IMR-90 (cell line): ENCODE measurements at regions not wholly inside any gene's neighbourhood (a gene's known extent, or its start where the extent isn't known, plus 50 kb on each side); places are given as distances from the start of the nearest gene placed in this dataset.

ENCODE experiments used
- ATAC-seq: fragments of 200-7000 bp; cut with Tn5 transposase; 2 replicates; pipeline ENCODE4 v1.9.1; 2020; ENCODE audit warnings: low read depth, mild to moderate bottlenecking, moderate library complexity
- BruUV-seq: library from RNA; stranded (reverse); fragments of 400-500 nt; replicated peaks from 2 replicates; lab custom pipeline; 2021; lab: Mats Ljungman, UMichigan
- CTCF ChIA-PET: fragments of 300-600 bp; formaldehyde crosslinking; extraction: SDS; loops from one replicate; lab custom pipeline; 2021; ENCODE audit warnings: antibody characterized with exemption; lab: Yijun Ruan, JAX
- POLR2A ChIA-PET: fragments of 300-600 bp; sonication (Branson Sonifier 250); formaldehyde crosslinking; loops from one replicate; lab custom pipeline; 2022; ENCODE audit warnings: antibody characterized with exemption; ENCODE audit not compliant: unreplicated experiment; lab: Charles Lee
- DNase-seq: peaks from one replicate; pipeline ENCODE4 v3.0.0; 2013
- H2AFZ ChIP-seq: replicated peaks from 2 replicates; pipeline ENCODE3; 2013; ENCODE audit warnings: low read length, mild to moderate bottlenecking; ENCODE audit not compliant: poor library complexity
- H2AK5ac ChIP-seq: 2 replicates; pipeline ENCODE4 v1.6.1; 2013; ENCODE audit warnings: low read depth, low read length, inconsistent platforms
- H2AK9ac ChIP-seq: replicated peaks from 2 replicates; pipeline ENCODE3; 2013; ENCODE audit warnings: mild to moderate bottlenecking, low read depth, low read length, moderate library complexity; ENCODE audit not compliant: poor library complexity
- H2BK120ac ChIP-seq: 2 replicates; pipeline ENCODE4 v1.6.1; 2013; ENCODE audit warnings: low read depth, low read length, inconsistent platforms
- H2BK15ac ChIP-seq: 3 replicates; pipeline ENCODE4 v1.6.1; 2013; ENCODE audit warnings: low read depth, low read length, inconsistent platforms
- H2BK20ac ChIP-seq: 2 replicates; pipeline ENCODE4 v1.6.1; 2013; ENCODE audit warnings: low read depth, mild to moderate bottlenecking, inconsistent platforms, low read length, moderate library complexity
- H2BK5ac ChIP-seq: 2 replicates; pipeline ENCODE4 v1.6.1; 2013; ENCODE audit warnings: mild to moderate bottlenecking, low read depth, low read length, inconsistent platforms; ENCODE audit not compliant: poor library complexity, severe bottlenecking
- H3K14ac ChIP-seq: replicated peaks from 2 replicates; pipeline ENCODE4 v1.6.1; 2013; ENCODE audit warnings: low read depth, low read length, inconsistent platforms
- H3K18ac ChIP-seq: 2 replicates; pipeline ENCODE4 v1.6.1; 2013; ENCODE audit warnings: low read depth, low read length, control low read depth
- H3K23ac ChIP-seq: 2 replicates; pipeline ENCODE4 v1.6.1; 2013; ENCODE audit warnings: low read depth, low read length, inconsistent platforms
- H3K27ac ChIP-seq: 2 replicates; pipeline ENCODE4 v1.5.1; 2013; ENCODE audit warnings: mild to moderate bottlenecking, control low read depth, low read length; ENCODE audit not compliant: insufficient read depth
- H3K27me3 ChIP-seq: 2 replicates; pipeline ENCODE4 v1.6.1; 2013; ENCODE audit warnings: low read length; ENCODE audit not compliant: control insufficient read depth, insufficient read depth
- H3K36me3 ChIP-seq: 2 replicates; pipeline ENCODE4 v1.6.1; 2013; ENCODE audit warnings: low read length, mixed read lengths; ENCODE audit not compliant: control insufficient read depth, insufficient read depth
- H3K4ac ChIP-seq: 2 replicates; pipeline ENCODE4 v1.6.1; 2013; ENCODE audit warnings: low read depth, low read length, inconsistent platforms
- H3K4me1 ChIP-seq: 2 replicates; pipeline ENCODE4 v1.6.1; 2013; ENCODE audit warnings: low read length, mixed read lengths; ENCODE audit not compliant: control insufficient read depth, insufficient read depth
- H3K4me2 ChIP-seq: 2 replicates; pipeline ENCODE4 v1.6.1; 2013; ENCODE audit warnings: low read depth, mild to moderate bottlenecking, control low read depth, low read length, moderate library complexity
- H3K4me3 ChIP-seq: 2 replicates; pipeline ENCODE4 v1.5.1; 2013; ENCODE audit warnings: low read depth, mild to moderate bottlenecking, control low read depth, low read length, moderate library complexity; ENCODE audit not compliant: insufficient read depth
- H3K56ac ChIP-seq: 2 replicates; pipeline ENCODE4 v1.6.1; 2013; ENCODE audit warnings: low read length, inconsistent platforms; ENCODE audit not compliant: insufficient read depth; ENCODE audit errors: extremely low read depth
- H3K79me1 ChIP-seq, 2 experiments: 2 replicates each; pipeline ENCODE4 v1.6.1; 2013; ENCODE audit warnings: low read length in 2 of 2, inconsistent platforms in 1 of 2, low read depth in 1 of 2
- H3K9ac ChIP-seq: 2 replicates; pipeline ENCODE4 v1.6.1; 2013; ENCODE audit warnings: low read depth, low read length, control low read depth
- H3K9me1 ChIP-seq: 2 replicates; pipeline ENCODE4 v1.6.1; 2013; ENCODE audit warnings: low read length, inconsistent platforms; ENCODE audit not compliant: insufficient read depth
- H3K9me3 ChIP-seq: 2 replicates; pipeline ENCODE4 v1.6.1; 2013; ENCODE audit warnings: low read length; ENCODE audit not compliant: control insufficient read depth, insufficient read depth
- H4K20me1 ChIP-seq: 2 replicates; pipeline ENCODE4 v1.6.1; 2013; ENCODE audit warnings: low read length, inconsistent platforms; ENCODE audit not compliant: insufficient read depth
- H4K5ac ChIP-seq: 2 replicates; pipeline ENCODE4 v1.6.1; 2013; ENCODE audit warnings: mild to moderate bottlenecking, low read depth, low read length, control low read depth
- H4K8ac ChIP-seq, 2 experiments: 2 replicates each; pipeline ENCODE4 v1.6.1; 2013; ENCODE audit warnings: low read depth in 2 of 2, low read length in 2 of 2, control low read depth in 1 of 2, inconsistent platforms in 1 of 2
- H4K91ac ChIP-seq: 2 replicates; pipeline ENCODE4 v1.6.1; 2013; ENCODE audit warnings: low read depth, low read length, inconsistent platforms; ENCODE audit not compliant: insufficient read depth
- BHLHE40 ChIP-seq: fragments of 150-350 bp; IDR thresholded peaks from 2 replicates; pipeline ENCODE4 v1.6.1; 2016; ENCODE audit warnings: mild to moderate bottlenecking, low read depth, low read length
- CEBPB ChIP-seq: IDR thresholded peaks from 2 replicates; pipeline ENCODE4 v1.6.1; 2012; ENCODE audit warnings: low read depth, low read length, improper control_type of control experiment
- CHD1 ChIP-seq: IDR thresholded peaks from 2 replicates; pipeline ENCODE4 v1.6.1; 2012; ENCODE audit warnings: low read depth, low read length, improper control_type of control experiment
- FOS ChIP-seq: fragments of 150-350 bp; IDR thresholded peaks from 2 replicates; pipeline ENCODE4 v1.6.1; 2016; ENCODE audit warnings: low read depth, low read length
- MAFK ChIP-seq: IDR thresholded peaks from 2 replicates; pipeline ENCODE4 v1.6.1; 2012; ENCODE audit warnings: low read depth, low read length, improper control_type of control experiment
- MAZ ChIP-seq: IDR thresholded peaks from 2 replicates; pipeline ENCODE4 v1.6.1; 2012; ENCODE audit warnings: low read depth, mild to moderate bottlenecking, low read length, improper control_type of control experiment, moderate library complexity, borderline replicate concordance
- MXI1 ChIP-seq: IDR thresholded peaks from 2 replicates; pipeline ENCODE4 v1.6.1; 2012; ENCODE audit warnings: low read depth, mild to moderate bottlenecking, low read length, moderate library complexity, borderline replicate concordance
- NFE2L2 ChIP-seq: fragments of 150-350 bp; IDR thresholded peaks from 2 replicates; pipeline ENCODE4 v1.6.1; 2016; ENCODE audit warnings: low read depth, mild to moderate bottlenecking, low read length
- POLR2A ChIP-seq: IDR thresholded peaks from 2 replicates; pipeline ENCODE4 v1.6.1; 2012; ENCODE audit warnings: mild to moderate bottlenecking, low read depth, low read length
- RAD21 ChIP-seq: IDR thresholded peaks from 2 replicates; pipeline ENCODE4 v1.6.1; 2012; ENCODE audit warnings: low read length, improper control_type of control experiment
- RCOR1 ChIP-seq: IDR thresholded peaks from 2 replicates; pipeline ENCODE4 v1.6.1; 2012; ENCODE audit warnings: mild to moderate bottlenecking, low read length, improper control_type of control experiment; ENCODE audit not compliant: insufficient replicate concordance
- RFX5 ChIP-seq: IDR thresholded peaks from 2 replicates; pipeline ENCODE4 v1.8.0; 2012; ENCODE audit warnings: low read depth, mild to moderate bottlenecking, low read length, moderate library complexity
- SMC3 ChIP-seq: fragments of 150-350 bp; IDR thresholded peaks from 2 replicates; pipeline ENCODE4 v1.6.1; 2016; ENCODE audit warnings: low read depth, mild to moderate bottlenecking, antibody characterized with exemption, low read length, moderate library complexity
- WGBS, 2 experiments: methylation state at CpG; one replicate each; pipeline versions ENCODE4 v1.1.5 to v1.1.7; 2013; ENCODE audit warnings: missing lambda C conversion rate in 2 of 2; ENCODE audit not compliant: insufficient read length in 1 of 2; ENCODE audit errors: extremely low coverage in 2 of 2; 5-methylcytosine and 5-hydroxymethylcytosine counted together
- dilution Hi-C: fragments of 300-500 bp; cut with HindIII; formaldehyde crosslinking; loops from one replicate; pipeline ENCODE4 v1.14.3; 2018; ENCODE audit warnings: low sequenced_read_pairs; ENCODE audit not compliant: unreplicated experiment
- in situ Hi-C: fragments of 300-500 bp; cut with MboI; formaldehyde crosslinking; loops from 3 replicates; pipeline ENCODE4 v1.14.3; 2019; ENCODE audit warnings: low sequenced_read_pairs, inconsistent platforms, mixed read lengths
- intact Hi-C: fragments of 100-400 bp; cut with micrococcal nuclease; formaldehyde crosslinking; loops from 2 replicates; pipeline ENCODE4 v1.10.0; 2022
- TF ChIP-seq, protein P1 (sequence below): conservative IDR thresholded peaks from 2 replicates; pipeline ENCODE4 v1.5.1; 2012; ENCODE audit warnings: mild to moderate bottlenecking, low read depth, low read length, improper control_type of control experiment
- TF ChIP-seq, protein P2 (sequence below): fragments of 150-350 bp; IDR thresholded peaks from 2 replicates; pipeline ENCODE4 v1.6.1; 2016; ENCODE audit warnings: low read depth, mild to moderate bottlenecking, low read length, moderate library complexity, borderline replicate concordance

DNA sequence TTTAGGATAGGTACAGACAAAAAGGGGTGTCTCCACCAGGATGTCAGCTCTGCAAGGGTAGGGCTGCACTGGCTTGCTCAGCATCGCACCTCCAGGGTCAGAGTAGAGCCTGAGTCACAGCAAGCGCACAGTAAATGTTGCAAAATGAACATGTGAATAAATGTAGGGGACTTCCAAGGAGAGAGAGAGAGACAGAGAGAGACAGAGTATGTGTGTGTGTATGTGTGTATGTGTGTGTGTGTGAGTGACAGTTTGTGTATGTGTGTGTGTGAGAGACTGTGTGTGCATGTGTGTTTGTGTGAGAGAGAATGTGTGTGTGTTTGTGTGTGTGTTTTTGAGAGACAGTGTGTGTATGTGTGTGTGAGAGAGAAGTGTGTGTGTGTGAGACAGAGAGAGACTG is 163.3 kb downstream of the RPS24 start (continued):
- TF ChIP-seq, protein P1, sequence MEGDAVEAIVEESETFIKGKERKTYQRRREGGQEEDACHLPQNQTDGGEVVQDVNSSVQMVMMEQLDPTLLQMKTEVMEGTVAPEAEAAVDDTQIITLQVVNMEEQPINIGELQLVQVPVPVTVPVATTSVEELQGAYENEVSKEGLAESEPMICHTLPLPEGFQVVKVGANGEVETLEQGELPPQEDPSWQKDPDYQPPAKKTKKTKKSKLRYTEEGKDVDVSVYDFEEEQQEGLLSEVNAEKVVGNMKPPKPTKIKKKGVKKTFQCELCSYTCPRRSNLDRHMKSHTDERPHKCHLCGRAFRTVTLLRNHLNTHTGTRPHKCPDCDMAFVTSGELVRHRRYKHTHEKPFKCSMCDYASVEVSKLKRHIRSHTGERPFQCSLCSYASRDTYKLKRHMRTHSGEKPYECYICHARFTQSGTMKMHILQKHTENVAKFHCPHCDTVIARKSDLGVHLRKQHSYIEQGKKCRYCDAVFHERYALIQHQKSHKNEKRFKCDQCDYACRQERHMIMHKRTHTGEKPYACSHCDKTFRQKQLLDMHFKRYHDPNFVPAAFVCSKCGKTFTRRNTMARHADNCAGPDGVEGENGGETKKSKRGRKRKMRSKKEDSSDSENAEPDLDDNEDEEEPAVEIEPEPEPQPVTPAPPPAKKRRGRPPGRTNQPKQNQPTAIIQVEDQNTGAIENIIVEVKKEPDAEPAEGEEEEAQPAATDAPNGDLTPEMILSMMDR = no peak

DNA sequence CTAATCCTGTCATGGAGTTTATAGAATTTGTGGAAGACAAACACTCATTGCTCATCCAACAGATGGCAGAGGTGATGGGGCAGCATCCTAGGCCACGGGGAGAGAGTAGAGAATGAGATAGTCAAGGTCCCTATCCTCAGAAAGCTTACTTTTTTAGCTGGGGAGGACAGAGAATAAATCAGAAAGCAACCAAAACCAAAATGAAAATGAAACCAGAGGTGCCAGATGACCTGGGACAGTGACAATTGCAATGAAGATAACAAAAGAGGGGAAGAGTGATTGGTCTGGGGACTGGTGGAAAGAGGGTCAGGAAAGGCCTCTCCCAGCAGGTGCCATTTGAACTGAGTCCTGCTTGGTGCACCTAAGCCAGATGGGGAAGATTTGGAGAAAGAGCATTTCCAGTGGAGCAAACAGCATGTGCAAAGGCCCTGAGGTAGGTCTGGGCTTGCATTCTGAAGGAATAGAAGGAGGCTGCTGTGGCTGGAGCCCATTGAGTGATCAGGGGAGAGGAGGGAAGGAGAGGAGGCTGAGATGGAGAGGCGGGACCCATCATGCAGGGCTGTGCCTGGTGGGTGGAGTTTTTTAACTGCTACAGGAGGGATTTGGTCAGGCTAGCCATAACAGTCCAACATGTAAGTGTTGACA is 164.1 kb downstream of the RPS24 start:
- Histone ChIP-seq H3K14ac (peak overlapping the region; percentile 3; the same call in 1 of the 2 replicates), H2AK5ac (peak overlapping the region; percentile 11; the same call in 1 of the 2 replicates), H3K4ac (peak overlapping the region; percentile 17; the same call in 1 of the 2 replicates), H3K9me1 (peaks cover 11% of the 10 kb centered on the region; the same call in 1 of the 2 replicates), H3K79me1 (no peaks in the 10 kb centered on the region), H3K4me3 (no peak overlapping the region), H3K36me3 (no peaks in the 10 kb centered on the region), H2AK9ac (peak overlapping the region; percentile 67), H3K18ac (peak overlapping the region; percentile 36; the same call in 1 of the 2 replicates), H3K27ac (no peak overlapping the region), H2BK20ac (0 out of 2 replicates have a peak overlapping the region, but pooled peaks have one; percentile 16), H4K20me1 (no peaks in the 10 kb centered on the region), H3K27me3 (0 out of 2 replicates have a peak, but pooled peaks cover 2% of the 10 kb centered on the region), H3K4me2 (no peak overlapping the region), H2AFZ (no peak overlapping the region), H3K4me1 (peaks cover 20% of the 10 kb centered on the region), H3K23ac (no peak overlapping the region), H4K5ac (no peak overlapping the region), H4K91ac (no peak overlapping the region), H3K56ac (no peak overlapping the region), H3K9me3 (peaks cover 10% of the 10 kb centered on the region), H2BK15ac (0 out of 3 replicates have a peak overlapping the region, but pooled peaks have one; percentile 32), H2BK120ac (peak overlapping the region; percentile 4; the same call in 1 of the 2 replicates), H3K9ac (no peak overlapping the region), H4K8ac (no peak overlapping the region), H2BK5ac (no peak overlapping the region)
- no TSS peak for BruUV-seq
- in situ Hi-C loops (no loop called here), dilution Hi-C loops (no loop called here), intact Hi-C loops (loop anchor here (5.0 kb wide), 1 partner anchor 150 kb away; no protein-coding TSS in a partner anchor)
- POLR2A ChIA-PET = no interaction called here
- ATAC-seq (no peak), DNase-seq (no peak)
- CTCF ChIA-PET = no interaction called here
- 100% methylated on average over 1 of the region's 2 CpGs; no CpG with 5 or more reads in 1 of the 2 experiments for WGBS, 2 experiments
- no peak for TF ChIP-seq FOS
- no peak for TF ChIP-seq RFX5
- no peak for TF ChIP-seq MAZ
- TF ChIP-seq CHD1 = no peak
- TF ChIP-seq, protein P2, sequence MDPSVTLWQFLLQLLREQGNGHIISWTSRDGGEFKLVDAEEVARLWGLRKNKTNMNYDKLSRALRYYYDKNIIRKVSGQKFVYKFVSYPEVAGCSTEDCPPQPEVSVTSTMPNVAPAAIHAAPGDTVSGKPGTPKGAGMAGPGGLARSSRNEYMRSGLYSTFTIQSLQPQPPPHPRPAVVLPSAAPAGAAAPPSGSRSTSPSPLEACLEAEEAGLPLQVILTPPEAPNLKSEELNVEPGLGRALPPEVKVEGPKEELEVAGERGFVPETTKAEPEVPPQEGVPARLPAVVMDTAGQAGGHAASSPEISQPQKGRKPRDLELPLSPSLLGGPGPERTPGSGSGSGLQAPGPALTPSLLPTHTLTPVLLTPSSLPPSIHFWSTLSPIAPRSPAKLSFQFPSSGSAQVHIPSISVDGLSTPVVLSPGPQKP = no peak
- TF ChIP-seq RAD21 = no peak
- no peak for TF ChIP-seq SMC3
- no peak for TF ChIP-seq BHLHE40
- no peak for TF ChIP-seq RCOR1
- TF ChIP-seq POLR2A = no peak
- no peak for TF ChIP-seq NFE2L2
- TF ChIP-seq MAFK = no peak
- no peak for TF ChIP-seq CEBPB
- no peak for TF ChIP-seq MXI1
